Fibroblast of gingiva (primary cell): ENCODE measurements at regions not wholly inside any gene's neighbourhood (a gene's known extent, or its start where the extent isn't known, plus 50 kb on each side); places are given as distances from the start of the nearest gene placed in this dataset.

Experiments used
- DNase-seq: peaks from one replicate; pipeline ENCODE4 v3.0.0-alpha.2; 2011; ENCODE audit warnings: low read depth

- peak; percentile 25 for DNase-seq
Observed at GRCh38 chr2:221822416-221822815, 250.3 kb upstream of the EPHA4 start.

GRCh38 chr2:221818616-221819320, 246.7 kb upstream of the EPHA4 start:
- no peak for DNase-seq

- DNase-seq = no peak
Observed at GRCh38 chr2:221817878-221818277, 245.8 kb upstream of the EPHA4 start.

DNA sequence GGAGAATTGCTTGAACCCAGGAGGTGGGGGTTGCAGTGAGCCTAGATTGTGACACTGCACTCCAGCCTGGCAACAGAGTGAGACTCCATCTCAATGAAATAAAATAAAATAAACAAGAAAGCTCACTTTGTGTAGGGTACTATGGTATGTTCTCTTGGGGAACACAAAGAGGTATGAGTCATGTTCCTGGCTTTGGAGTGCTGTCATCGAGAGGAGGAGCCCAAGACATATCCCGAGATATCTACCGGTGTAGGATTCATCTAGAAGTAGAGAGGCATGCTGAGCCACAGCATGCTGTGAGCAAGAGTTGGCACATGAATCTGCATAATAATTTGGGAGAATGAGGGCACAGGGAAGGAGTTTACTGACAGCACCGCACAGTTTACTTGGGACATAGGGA, 244.9 kb upstream of the EPHA4 start:
- DNase-seq = no peak

GRCh38 chr2:221816566-221816965, 244.5 kb upstream of the EPHA4 start:
- DNase-seq = no peak

GRCh38 chr2:221810650-221811049, 238.5 kb upstream of the EPHA4 start:
- no peak for DNase-seq

DNA sequence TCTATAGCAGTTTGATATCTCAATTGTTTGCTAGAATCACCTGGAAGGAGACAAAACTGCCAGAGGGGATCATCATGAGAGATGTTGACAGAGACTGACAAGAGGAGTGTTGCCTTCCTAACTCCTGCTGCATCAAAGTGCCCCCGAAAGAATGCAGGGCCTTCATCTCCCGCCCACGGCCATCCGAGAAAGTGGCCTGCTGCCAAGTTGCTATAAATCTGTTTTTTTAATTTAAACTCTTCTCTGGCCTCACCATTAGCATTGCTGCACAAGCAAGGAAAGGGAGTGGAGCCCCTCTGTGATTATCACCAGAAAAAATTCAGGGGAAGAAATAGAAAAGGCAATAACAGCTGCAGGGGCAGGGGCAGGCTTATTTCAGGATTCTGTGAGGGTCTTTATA, 238.1 kb upstream of the EPHA4 start:
- DNase-seq = no peak

GRCh38 chr2:221808488-221808887, 236.4 kb upstream of the EPHA4 start:
- DNase-seq = no peak

DNA sequence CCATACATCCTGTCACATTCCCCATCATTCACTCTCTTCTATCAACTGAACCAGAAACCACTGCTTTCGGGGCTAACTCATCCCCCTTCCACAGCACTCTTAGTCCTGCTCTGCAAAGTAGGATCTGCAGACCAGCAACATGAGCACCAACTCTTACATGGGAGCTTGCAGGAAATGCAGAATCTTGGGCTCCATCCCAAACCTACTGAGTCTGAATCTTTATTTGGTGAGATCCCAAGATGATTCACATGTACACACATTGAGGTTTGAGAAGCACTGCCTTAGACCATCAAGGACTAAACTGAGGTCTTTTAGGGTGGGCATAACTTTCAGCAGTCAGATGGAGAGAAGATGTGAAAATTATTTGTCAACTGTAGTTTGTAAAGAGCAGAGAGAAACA, 235.6 kb upstream of the EPHA4 start:
- no peak for DNase-seq

DNA sequence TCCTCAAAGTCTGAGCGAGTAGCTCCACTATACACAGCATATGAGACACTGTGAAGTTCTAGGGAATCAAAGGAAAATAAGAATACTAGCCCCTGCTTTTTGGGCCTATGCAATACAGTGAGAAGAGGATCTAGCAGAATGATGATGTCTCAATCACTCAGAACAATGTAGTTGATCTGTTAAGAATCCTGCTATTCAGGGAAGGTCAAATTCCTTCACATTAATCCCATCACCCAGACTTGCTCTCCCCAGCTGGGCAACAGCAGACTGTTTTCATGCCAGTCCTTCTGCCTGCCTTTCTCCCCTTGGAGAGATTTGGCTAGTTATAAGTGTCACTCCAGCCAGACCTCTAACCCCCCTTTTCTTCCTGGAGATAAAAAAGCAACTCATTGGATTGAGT, 230.0 kb upstream of the EPHA4 start:
- no peak for DNase-seq

DNA sequence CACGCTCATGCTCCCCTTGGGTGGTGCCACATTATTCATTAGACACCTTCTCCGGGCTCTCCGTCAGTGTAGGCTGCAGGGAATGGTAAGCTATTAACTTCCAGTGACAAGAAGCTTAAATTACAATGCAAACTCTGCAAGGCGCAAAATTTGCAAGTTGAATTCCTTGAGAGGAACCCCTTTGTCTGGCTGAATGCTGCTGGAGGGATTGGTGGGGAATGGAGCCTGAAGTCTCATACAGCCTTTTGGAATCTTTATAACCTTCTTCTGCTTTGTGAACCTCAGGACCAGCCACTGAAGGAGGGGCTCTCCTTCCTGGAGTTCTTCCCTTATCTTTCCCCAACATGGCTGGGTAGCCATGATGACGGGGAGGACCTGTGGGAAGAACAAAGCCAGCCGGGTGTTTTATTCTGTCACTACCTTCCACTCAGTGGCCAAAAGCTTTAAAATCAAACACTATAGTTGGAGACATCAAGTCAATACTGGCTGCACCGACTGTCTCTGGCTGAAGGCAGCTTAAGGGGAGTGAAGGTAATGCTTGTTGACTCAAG, 220.9 kb upstream of the EPHA4 start:
- DNase-seq = no peak

DNA sequence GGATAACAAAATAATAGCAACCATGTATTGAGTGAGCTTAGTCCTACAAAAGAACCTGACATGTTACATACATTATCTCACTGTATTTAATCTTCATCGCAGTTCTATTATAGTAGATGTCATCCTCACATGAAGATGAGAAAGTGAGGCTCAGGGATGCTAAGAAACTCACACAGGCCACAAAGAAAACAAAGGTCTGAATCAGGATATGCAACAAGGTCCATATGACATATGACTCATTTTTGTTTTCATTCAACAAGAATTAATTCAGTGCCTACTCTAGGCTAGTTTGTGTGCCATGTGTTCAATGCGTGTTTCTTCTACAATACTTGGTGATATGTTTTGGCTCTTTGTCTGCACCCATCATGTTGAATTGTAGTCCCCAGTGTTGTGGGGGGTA, 219.7 kb upstream of the EPHA4 start:
- DNase-seq = no peak

GRCh38 chr2:221787561-221787960, 215.5 kb upstream of the EPHA4 start:
- no peak for DNase-seq

GRCh38 chr2:221786297-221786926, 214.3 kb upstream of the EPHA4 start:
- no peak for DNase-seq

DNA sequence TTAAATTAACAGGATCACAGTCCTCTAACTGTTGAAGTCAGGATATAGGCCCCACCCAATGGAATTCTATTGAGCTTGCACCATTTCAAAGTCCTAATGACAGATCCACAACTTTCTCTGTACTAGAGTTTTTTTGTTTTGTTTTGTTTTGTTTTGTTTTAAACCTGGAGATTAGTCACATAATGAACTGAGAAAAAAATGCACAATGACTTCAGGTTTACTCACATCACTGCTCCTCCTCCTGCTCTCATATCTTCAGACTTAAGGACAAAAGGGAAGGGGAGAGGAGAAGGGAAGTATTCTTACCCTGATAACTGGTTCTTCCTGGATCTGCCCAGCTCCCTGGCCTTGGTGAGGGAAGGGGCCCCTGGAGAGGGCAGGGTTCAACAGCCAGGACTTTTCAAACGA, 208.2 kb upstream of the EPHA4 start:
- DNase-seq = no peak

GRCh38 chr2:221779614-221780067, 207.5 kb upstream of the EPHA4 start:
- peak; percentile 74 for DNase-seq

GRCh38 chr2:221778025-221778424, 205.9 kb upstream of the EPHA4 start:
- no peak for DNase-seq

- no peak for DNase-seq
Observed at GRCh38 chr2:221777119-221777518, 205.0 kb upstream of the EPHA4 start.

- no peak for DNase-seq
Observed at GRCh38 chr2:221775096-221775495, 203.0 kb upstream of the EPHA4 start.

GRCh38 chr2:221774136-221774535, 202.0 kb upstream of the EPHA4 start:
- no peak for DNase-seq

DNA sequence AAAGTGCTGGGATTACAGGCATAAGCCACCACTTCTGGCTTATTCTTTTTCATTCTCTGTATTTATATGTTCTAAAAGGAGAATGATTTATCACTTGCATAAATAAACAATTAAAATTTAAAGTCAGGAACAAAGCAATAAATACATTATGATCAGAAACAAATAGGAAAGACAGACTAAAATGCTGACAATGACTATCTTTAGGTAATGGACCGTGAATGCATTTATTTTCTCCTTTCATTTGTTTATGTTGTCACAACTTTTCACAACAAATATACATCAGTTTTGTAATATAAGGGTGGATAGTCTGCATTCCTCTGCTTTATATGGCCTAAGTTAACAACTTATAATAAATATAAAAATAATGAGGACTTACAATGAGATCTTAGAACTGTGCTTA, 199.2 kb upstream of the EPHA4 start:
- DNase-seq = no peak

GRCh38 chr2:221767106-221768012, 195.3 kb upstream of the EPHA4 start:
- peak; percentile 5 for DNase-seq

DNA sequence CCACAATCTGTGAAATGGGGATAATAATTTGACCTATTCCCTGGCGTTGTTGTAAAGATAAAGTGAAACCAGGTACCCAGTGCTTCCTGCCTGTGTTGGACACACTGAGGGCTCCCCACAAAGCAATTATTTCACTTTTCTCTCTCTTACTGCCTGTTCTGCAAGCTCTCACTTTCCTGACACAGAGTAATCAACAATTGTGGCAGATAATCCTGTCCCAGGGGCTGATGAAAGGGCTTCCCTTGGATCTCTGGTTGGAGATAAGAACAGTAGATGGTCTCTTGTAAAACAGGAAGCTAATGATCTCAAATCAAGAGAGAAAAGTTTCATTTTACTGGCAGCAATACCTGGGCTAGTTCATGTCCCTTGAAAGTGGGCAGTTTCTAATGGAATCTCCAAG, 190.4 kb upstream of the EPHA4 start:
- no peak for DNase-seq
